ENCODE measurements at regions not wholly inside any gene's neighbourhood (a gene's known extent, or its start where the extent isn't known, plus 50 kb on each side); places are given as distances from the start of the nearest gene placed in this dataset.

DNA sequence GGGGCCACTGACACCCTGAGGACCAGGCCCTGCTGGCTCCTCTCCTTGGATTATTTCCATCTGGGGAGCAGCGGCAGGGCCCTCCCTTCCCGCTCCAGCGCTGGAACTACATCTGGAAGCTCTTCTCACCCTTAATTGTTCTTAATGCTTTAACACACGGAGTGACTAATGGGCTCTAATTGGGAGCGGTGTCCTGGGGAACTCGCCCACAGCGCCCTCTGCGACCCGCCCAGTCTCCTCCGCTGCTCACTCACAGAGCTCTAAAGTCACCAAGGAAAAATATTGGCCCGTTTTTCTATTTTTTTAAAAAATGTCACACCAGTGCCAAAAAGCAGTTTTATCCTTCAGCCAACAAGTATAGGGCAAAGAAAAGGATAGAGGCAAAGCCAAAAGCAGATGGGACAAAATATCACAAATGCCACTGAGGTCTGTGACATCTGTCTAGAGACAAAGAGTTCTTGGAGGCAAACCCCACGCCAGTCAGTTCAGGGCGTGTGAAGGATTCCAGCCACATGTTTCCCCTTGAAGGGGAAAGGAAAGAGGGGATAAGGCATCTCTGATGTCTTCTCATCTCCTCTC lies 134.7 kb downstream of the RBFOX3 start:
- ATAC-seq (no peak), FAIRE-seq (no peak), DNase-seq (ENCODE audit: low spot score) (no peak)
- 18% methylated on average over 13 of the region's 13 CpGs for WGBS (ENCODE audit: low lambda C conversion rate)
- no TSS peak for BruUV-seq (replicated peaks)
- ChIA-PET CTCF (ENCODE audit: low intra/inter-chr PET ratio, low total read pairs) (no interaction called here), POLR2A (no interaction called here)
- in situ Hi-C loops (cut with HindIII; ENCODE audit: extremely low pct_ligation_motif_present, low pct_unique_long_range_greater_than_20kb) (no loop called here), intact Hi-C loops (cut with micrococcal nuclease; ENCODE audit: unreplicated experiment) (no loop called here)
- Histone ChIP-seq H4K20me1 (ENCODE audit: insufficient read depth, low read length) (peaks cover 2% of the 10 kb centered on the region; the same call in 1 of the 2 replicates), H3K36me3 (replicated peaks in 1 of 2; ENCODE audit: control insufficient read depth in 1 of 2, insufficient read depth in 2 of 2, low read length in 2 of 2) (no peaks in the 10 kb centered on the region), H3K4me2 (ENCODE audit: low read depth, low read length) (no peak overlapping the region), H3K4me1 (ENCODE audit: insufficient read depth, low read length) (no peaks in the 10 kb centered on the region), H3K27ac (ENCODE audit: extremely low read length, insufficient read depth, low read length) (no peak overlapping the region), H3K9ac (ENCODE audit: insufficient read depth, low read depth, low read length) (no peak overlapping the region), H3K9me3 (ENCODE audit: low read length) (no peaks in the 10 kb centered on the region), H3K27me3 (ENCODE audit: control insufficient read depth in 1 of 2, insufficient read depth in 2 of 2, low read length in 2 of 2) (peaks cover 12 to 88% of the 10 kb centered on the region in 2 experiments), H2AFZ (ENCODE audit: low read length) (no peak overlapping the region), H3K79me2 (ENCODE audit: insufficient read depth, low read length) (no peaks in the 10 kb centered on the region), H3K4me3 (replicated peaks in 1 of 3; ENCODE audit: insufficient read depth in 1 of 3, low read depth in 2 of 3, low read length in 3 of 3) (no peak overlapping the region)
- TF ChIP-seq, protein P1, sequence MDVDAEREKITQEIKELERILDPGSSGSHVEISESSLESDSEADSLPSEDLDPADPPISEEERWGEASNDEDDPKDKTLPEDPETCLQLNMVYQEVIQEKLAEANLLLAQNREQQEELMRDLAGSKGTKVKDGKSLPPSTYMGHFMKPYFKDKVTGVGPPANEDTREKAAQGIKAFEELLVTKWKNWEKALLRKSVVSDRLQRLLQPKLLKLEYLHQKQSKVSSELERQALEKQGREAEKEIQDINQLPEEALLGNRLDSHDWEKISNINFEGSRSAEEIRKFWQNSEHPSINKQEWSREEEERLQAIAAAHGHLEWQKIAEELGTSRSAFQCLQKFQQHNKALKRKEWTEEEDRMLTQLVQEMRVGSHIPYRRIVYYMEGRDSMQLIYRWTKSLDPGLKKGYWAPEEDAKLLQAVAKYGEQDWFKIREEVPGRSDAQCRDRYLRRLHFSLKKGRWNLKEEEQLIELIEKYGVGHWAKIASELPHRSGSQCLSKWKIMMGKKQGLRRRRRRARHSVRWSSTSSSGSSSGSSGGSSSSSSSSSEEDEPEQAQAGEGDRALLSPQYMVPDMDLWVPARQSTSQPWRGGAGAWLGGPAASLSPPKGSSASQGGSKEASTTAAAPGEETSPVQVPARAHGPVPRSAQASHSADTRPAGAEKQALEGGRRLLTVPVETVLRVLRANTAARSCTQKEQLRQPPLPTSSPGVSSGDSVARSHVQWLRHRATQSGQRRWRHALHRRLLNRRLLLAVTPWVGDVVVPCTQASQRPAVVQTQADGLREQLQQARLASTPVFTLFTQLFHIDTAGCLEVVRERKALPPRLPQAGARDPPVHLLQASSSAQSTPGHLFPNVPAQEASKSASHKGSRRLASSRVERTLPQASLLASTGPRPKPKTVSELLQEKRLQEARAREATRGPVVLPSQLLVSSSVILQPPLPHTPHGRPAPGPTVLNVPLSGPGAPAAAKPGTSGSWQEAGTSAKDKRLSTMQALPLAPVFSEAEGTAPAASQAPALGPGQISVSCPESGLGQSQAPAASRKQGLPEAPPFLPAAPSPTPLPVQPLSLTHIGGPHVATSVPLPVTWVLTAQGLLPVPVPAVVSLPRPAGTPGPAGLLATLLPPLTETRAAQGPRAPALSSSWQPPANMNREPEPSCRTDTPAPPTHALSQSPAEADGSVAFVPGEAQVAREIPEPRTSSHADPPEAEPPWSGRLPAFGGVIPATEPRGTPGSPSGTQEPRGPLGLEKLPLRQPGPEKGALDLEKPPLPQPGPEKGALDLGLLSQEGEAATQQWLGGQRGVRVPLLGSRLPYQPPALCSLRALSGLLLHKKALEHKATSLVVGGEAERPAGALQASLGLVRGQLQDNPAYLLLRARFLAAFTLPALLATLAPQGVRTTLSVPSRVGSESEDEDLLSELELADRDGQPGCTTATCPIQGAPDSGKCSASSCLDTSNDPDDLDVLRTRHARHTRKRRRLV (CRISPR knock-in tag; IDR thresholded peaks at IDR 0.05), result no peak
- TF ChIP-seq ZNF652 (CRISPR knock-in tag; IDR thresholded peaks at IDR 0.05; ENCODE audit: borderline replicate concordance, low read depth), result no peak
- no peak for TF ChIP-seq MAFK (conservative IDR thresholded peaks at IDR 0.05 in 1 of 2, IDR thresholded peaks at IDR 0.05 in 1 of 2; ENCODE audit: low read length in 2 of 2)
- no peak for TF ChIP-seq ZNF451 (CRISPR knock-in tag; IDR thresholded peaks at IDR 0.05)
- TF ChIP-seq, protein P2, sequence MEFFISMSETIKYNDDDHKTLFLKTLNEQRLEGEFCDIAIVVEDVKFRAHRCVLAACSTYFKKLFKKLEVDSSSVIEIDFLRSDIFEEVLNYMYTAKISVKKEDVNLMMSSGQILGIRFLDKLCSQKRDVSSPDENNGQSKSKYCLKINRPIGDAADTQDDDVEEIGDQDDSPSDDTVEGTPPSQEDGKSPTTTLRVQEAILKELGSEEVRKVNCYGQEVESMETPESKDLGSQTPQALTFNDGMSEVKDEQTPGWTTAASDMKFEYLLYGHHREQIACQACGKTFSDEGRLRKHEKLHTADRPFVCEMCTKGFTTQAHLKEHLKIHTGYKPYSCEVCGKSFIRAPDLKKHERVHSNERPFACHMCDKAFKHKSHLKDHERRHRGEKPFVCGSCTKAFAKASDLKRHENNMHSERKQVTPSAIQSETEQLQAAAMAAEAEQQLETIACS (CRISPR knock-in tag; IDR thresholded peaks at IDR 0.05), result no peak
- TF ChIP-seq ZNF431 (CRISPR knock-in tag; IDR thresholded peaks at IDR 0.05; ENCODE audit: borderline replicate concordance, low read depth), result no peak
- TF ChIP-seq TRIM24 (CRISPR knock-in tag; IDR thresholded peaks at IDR 0.05), result no peak
- no peak for TF ChIP-seq ZNF670 (CRISPR knock-in tag; IDR thresholded peaks at IDR 0.05; ENCODE audit: borderline replicate concordance)
- TF ChIP-seq DNMT1 (CRISPR knock-in tag; IDR thresholded peaks at IDR 0.05), result no peak
- TF ChIP-seq ZNF546 (CRISPR knock-in tag; conservative IDR thresholded peaks at IDR 0.05), result no peak
- TF ChIP-seq IRF2 (CRISPR knock-in tag; IDR thresholded peaks at IDR 0.05), result no peak
- no peak for TF ChIP-seq ZNF331 (CRISPR knock-in tag; IDR thresholded peaks at IDR 0.05)
- TF ChIP-seq ELF4 (CRISPR knock-in tag; IDR thresholded peaks at IDR 0.05; ENCODE audit: borderline replicate concordance), result no peak
- no peak for TF ChIP-seq ZFX (CRISPR knock-in tag; IDR thresholded peaks at IDR 0.05; ENCODE audit: low read depth)
- TF ChIP-seq NFE2L1 (CRISPR knock-in tag; IDR thresholded peaks at IDR 0.05; ENCODE audit: borderline replicate concordance), result no peak

All from HepG2 (cell line).